GM04504 (cell line): ENCODE measurements at regions not wholly inside any gene's neighbourhood (a gene's known extent, or its start where the extent isn't known, plus 50 kb on each side); places are given as distances from the start of the nearest gene placed in this dataset.
"Not testable (repeated sequence)": the region's sequence is repeated elsewhere in the genome, so short reads cannot be mapped to it uniquely, and the experiment has no call there.

Experiments used
- DNase-seq: peaks from one replicate; pipeline ENCODE4 v3.0.0-alpha.2; 2012; ENCODE audit warnings: low read depth

DNA sequence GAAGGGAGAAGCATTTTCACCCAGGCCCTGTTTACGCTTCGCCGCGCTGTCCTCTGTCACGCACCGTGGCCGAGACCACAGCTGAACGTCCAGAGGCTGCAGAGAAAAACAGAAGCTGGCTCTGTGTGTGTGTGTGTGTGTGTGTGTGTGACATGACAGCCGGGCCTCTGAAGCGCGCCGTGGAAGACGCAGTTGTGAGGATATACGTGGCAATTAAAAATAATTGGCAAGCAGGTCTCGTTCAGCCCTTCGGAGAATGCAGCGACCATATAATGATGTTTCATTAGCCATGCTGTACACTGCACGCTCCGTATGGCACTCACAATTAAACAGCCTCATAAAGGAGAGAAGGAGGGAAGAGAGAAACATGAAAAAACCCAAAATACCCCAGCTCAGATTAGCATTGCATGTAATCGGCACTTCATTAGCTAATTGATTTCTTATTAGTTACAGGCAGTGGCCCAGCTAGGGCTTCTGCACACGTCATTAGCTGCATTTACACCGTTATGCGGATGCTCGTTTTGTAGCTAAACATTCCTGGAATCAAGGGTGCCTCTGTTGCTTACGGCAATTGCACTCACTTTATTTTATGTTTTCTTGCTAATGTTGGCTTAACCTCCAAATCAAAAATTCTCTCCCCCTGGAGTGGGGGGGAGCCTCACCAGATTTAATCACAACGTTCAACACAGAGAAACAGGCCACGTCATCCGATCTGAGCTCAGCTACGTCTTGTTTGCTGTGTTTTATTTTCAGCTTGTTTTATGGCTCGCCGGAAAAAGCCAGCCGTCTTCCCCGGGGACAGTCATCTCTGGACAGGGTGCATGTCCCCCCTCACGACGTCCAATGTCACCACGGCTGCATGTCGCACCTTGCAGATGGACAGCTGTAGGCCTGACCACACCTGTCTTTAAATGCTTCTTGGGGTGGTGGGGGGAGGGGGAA is 74.6 kb upstream of the SHOX start:
- DNase-seq = no peak

GRCh38 chrX:557601-558000 is 73.0 kb upstream of the SHOX start:
- not testable (repeated sequence) for DNase-seq

DNA sequence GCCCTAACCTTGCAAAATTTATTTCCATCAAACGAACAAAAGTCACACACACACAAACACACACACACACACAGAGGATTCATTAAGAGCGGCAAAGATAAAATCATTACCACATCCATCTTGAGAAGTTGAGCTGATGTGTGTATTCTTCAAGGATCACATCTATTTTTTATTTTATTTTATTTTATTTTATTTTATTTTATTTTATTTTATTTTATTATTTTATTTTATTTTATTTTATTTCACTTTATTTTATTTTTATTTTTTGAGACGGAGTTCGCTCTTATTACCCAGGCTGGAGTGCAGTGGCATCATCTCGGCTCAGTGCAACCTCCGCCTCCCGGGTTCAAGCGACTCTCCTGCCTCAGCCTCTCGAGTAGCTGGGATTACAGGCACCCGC is 71.3 kb upstream of the SHOX start:
- DNase-seq = not testable (repeated sequence)

DNA sequence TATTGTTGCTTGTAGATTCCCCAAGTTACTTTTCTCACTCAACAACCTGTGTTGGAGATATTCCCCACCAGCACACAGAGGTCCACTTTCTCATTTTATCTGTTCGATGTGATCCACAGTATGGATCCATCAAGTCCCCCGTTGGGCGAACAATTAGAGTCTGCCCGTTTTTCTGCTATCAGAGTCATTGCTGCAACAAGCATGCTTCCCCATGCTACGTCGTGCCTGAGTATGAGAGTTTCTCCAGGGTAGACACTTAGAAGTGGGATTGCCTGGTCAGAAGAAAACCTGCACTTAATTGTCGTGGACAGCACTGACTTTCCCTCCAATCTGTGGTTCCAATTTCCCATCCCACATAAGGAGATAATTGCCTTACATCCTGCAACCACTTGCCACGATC is 62.7 kb upstream of the SHOX start:
- no peak for DNase-seq

- DNase-seq = no peak
These were observed 62.3 kb upstream of the SHOX start for GRCh38 chrX:568311-568710.

GRCh38 chrX:572538-573124 is 58.0 kb upstream of the SHOX start:
- DNase-seq = no peak

- no peak for DNase-seq
These were observed 56.3 kb upstream of the SHOX start for GRCh38 chrX:574251-574650.

DNA sequence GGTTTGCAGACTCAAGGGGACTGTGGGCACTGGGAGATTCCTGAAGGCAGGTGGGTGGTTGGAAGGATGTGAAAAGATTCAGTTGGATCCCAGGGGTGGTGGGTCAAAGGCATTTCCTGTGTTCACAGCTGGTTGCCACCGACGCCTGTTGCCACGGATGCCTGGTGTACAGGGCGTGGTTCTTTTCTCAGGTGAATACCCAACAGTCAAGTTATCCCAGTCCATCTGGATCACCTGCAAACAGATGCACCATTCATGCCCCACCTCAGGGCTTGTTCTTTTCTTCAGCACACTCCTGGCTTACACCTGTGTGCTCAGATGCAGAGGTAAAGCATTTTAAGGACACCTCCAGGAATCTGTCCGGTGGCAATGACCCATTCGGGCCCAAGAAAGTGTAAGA is 55.8 kb upstream of the SHOX start:
- no peak for DNase-seq

DNA sequence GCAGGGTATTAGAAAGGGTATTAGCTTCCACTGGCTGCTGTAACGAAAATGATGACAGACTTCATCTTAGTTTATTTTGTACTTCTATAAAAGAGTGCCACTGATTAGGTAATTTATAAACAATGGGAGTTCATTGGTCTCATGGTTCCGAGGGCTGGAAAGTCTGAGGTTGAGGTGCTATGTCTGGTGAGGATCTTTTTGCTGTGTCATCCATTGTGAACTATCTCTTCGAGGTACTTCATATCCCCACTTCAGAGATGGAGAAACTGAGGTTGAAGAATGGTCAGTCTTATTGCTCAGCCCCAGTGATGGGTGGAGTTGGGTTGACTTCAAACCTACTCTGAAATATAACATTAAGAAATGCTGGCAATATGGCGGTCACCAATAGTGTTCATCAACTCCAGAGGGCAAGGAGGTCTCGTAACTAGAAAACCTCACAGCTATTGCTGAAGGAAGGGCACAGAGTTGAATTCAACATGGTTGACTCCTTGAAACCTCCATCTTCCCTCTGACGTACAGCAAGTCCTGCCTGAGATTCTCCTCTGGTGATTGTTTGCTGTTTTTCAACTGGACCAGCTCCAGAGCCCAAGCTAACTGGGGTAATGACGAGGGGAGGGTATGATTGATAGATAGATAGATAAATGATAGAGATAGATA is 53.6 kb upstream of the SHOX start:
- no peak for DNase-seq

- no peak for DNase-seq
These were observed 52.1 kb upstream of the SHOX start for GRCh38 chrX:578531-578930.

- no peak for DNase-seq
These were observed 50.6 kb upstream of the SHOX start for GRCh38 chrX:580030-580429.
